HG02840 (cell line): ENCODE measurements at regions not wholly inside any gene's neighbourhood (a gene's known extent, or its start where the extent isn't known, plus 50 kb on each side); places are given as distances from the start of the nearest gene placed in this dataset.
"Not testable (repeated sequence)": the region's sequence is repeated elsewhere in the genome, so short reads cannot be mapped to it uniquely, and the experiment has no call there.

ENCODE experiments used
- ATAC-seq: cut with Tn5 transposase; IDR thresholded peaks from one replicate; pipeline ENCODE4 v1.9.1; 2021; ENCODE audit warnings: mild to moderate bottlenecking, moderate library complexity, moderate number of reproducible peaks; ENCODE audit not compliant: unreplicated experiment, low FRiP score

DNA sequence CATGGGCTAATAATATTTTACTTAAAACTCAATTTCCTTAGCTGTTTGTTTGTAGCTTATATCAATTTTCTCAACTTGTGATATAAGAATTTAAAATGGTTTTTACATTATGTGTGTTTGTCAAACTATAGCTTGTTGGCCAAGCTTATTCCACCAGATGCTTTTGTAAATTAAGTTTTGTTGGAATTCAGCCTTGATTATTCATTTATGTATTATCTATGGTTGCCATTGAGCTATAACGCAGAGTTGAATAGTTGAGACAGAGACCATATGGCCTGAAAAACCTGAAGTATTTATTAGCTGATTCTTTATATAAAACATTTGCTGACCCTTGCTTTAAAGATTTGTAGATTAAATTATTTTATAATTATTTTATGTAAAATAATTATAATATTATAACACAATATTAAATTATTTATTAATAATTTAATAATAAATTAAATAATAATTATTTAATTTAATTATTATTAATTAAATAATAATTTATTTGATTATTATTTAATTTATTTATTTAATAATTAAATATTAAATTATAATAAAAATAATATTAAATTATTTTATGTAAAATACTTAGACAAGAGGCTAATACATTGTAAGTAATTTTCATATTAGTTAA lies 779.6 kb upstream of the NECTIN3 start:
- no peak for ATAC-seq

DNA sequence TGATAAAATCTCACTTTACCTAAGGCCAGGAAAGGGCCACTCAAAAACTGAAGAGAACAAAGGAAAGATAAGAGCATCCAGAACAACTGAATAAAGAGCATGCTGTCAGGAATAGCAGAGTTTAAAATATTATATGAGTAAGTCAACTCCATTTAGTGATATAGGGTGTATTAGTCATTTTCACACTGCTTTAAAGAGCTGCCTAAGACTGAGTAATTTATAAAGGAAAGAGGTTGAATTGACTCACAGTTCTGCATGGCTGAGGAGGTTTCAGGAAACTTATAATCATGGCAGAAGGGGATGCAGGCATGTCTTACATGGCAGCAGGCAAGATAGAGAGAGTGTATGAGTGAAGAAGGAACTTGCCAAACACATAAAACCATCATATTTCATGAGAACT lies 778.0 kb upstream of the NECTIN3 start:
- no peak for ATAC-seq

DNA sequence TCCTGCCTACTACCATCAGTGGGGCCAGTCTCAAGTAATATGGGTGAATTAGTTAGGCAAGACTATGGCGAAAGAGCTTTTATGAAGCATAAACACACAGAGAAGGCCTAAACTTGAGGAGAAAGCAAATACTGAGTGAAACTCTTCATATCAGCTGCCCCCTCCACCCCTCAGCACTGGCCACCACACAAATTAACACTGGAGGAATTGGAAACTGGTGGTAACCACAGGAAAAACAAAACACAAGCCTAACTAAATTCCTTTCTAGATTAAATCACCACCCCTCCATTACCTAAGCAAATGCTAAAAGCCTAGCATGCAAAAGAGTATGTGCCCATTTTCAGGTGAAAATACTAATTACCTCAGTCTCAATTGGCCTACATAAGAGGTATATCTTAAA lies 774.7 kb upstream of the NECTIN3 start:
- ATAC-seq, result no peak

- ATAC-seq, result no peak
Observed at GRCh38 chr3:110301781-110302180, 769.8 kb upstream of the NECTIN3 start.

GRCh38 chr3:110307065-110307809 lies 764.4 kb upstream of the NECTIN3 start:
- no peak for ATAC-seq

- ATAC-seq, result no peak
Observed at GRCh38 chr3:110311541-110311940, 760.1 kb upstream of the NECTIN3 start.

DNA sequence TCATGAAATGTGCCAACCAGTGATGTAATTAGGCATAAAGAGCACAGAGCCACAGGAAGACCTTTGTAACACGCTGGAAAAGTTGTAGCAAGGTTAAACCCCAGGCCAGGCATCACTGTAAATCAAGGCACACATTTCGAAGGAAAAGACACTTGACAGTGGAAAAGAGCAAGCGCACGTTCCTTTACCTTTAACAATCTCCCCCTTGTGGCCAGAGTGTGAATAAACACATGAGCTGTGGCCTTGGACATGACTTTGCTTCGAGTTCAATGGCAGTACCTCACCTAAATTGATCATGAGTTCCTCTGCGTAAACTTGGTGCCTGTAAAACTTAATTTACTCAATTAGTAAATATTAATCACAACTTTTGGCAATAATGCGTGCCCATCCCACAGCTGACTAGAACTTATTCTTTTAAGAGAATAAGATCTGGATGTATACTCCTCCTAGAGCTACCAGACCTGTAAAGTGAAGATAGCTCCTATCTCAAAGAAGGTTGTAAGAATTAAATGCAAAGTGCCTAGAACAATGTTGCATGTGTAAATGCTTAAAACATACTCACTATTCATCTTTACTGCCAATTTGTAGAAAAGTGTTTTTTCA lies 757.0 kb upstream of the NECTIN3 start:
- ATAC-seq, result peak; percentile 78

DNA sequence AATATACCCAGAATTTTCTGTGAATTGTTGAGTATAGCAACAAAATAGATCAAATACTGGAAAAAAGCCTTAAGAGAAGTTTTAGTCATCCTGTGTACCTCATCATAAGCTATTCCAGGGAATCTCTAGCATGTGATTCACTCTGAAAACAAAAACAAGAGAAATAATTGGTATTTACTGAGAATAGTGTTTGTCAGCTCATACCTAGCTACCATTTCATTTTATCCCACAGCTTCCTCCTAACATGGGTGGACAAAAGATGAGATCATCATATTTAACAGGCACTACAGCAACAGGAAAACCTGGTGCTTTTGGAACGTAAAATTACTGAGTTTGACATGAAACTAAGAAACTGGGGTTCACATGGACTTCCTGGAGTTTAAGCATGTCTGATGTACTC lies 753.5 kb upstream of the NECTIN3 start:
- ATAC-seq, result no peak

GRCh38 chr3:110323349-110323748 lies 748.3 kb upstream of the NECTIN3 start:
- ATAC-seq, result no peak

GRCh38 chr3:110324171-110324705 lies 747.4 kb upstream of the NECTIN3 start:
- ATAC-seq, result no peak

DNA sequence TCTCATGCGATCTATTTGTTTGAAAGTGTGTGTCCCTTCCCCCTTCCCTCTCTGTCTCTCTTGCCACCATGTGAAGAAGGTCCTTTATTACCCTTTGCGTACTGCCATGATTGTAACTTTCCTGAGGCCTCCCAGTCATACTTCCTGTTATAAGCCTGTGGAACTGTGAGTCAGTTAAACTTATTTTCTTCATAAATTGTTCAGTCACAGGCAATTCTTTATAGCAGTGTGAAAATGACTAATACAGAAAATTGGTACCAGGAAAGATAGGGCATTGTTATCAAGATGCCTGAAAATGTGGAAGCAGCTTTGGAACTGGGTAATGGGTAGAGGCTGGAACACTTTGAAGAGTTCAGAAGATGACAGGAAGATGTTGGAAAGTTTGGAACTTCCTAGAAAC lies 743.7 kb upstream of the NECTIN3 start:
- no peak for ATAC-seq

- ATAC-seq, result not testable (repeated sequence)
Observed at GRCh38 chr3:110331562-110331961, 740.1 kb upstream of the NECTIN3 start.

GRCh38 chr3:110332629-110333028 lies 739.0 kb upstream of the NECTIN3 start:
- ATAC-seq, result no peak

GRCh38 chr3:110341047-110341446 lies 730.6 kb upstream of the NECTIN3 start:
- no peak for ATAC-seq

GRCh38 chr3:110343376-110343775 lies 728.2 kb upstream of the NECTIN3 start:
- ATAC-seq, result no peak

DNA sequence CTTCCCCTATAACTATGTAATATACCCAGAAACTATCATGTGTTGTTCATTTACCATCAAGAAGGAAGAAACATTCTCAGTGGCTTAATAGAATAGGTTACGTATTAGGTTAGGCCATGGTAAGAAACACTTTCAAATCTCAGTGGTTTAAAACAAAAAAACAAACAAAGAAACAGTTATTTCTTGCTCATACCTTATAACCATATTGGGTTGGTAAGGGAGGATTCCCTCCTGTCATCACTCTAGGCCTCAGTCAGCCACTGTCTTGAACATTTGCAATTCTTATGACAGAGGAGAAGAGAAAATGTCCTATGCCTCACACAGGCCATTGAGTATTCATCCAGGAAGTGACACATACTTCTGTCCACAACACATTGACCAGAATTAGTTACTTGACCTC lies 727.7 kb upstream of the NECTIN3 start:
- ATAC-seq, result peak; percentile 92

DNA sequence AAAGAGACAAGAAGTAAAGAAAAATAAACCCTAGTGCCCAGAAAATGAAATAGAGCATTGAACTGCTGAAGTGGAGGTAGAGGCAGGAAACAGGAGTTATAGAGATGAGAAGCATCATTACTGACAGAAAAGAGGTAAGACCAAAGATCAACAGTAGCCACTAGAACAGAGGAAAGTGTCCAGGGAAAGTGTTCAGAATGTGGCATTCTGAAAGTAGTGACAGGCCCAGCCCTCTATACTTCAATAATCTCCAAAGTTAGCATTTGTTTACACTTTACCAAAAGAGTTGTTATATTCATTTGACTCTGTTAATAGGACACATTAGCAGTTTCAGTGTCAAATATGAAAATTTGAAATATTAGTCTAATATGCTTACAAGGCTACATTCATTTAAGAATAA lies 727.1 kb upstream of the NECTIN3 start:
- no peak for ATAC-seq

GRCh38 chr3:110344897-110345767 lies 726.5 kb upstream of the NECTIN3 start:
- peak; percentile 51 for ATAC-seq

DNA sequence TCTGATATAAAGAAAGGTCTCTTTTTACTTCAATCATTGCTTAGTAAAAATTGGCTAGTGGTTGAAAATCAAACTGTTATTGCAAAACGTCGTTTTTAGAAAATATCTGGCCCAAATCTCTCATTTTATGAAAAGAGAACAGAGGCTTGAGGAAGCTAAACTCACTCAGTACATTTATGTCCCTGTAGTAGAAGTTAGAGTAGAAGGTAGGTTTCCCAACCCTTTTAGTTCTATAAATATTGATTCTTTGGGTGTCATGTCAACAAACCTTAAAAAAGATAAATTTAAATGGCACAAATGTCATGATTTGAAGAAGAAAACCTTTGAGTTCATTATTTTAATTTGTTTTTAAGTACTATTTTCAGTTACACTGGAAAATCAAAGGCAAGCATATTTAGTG lies 722.3 kb upstream of the NECTIN3 start:
- ATAC-seq, result no peak

DNA sequence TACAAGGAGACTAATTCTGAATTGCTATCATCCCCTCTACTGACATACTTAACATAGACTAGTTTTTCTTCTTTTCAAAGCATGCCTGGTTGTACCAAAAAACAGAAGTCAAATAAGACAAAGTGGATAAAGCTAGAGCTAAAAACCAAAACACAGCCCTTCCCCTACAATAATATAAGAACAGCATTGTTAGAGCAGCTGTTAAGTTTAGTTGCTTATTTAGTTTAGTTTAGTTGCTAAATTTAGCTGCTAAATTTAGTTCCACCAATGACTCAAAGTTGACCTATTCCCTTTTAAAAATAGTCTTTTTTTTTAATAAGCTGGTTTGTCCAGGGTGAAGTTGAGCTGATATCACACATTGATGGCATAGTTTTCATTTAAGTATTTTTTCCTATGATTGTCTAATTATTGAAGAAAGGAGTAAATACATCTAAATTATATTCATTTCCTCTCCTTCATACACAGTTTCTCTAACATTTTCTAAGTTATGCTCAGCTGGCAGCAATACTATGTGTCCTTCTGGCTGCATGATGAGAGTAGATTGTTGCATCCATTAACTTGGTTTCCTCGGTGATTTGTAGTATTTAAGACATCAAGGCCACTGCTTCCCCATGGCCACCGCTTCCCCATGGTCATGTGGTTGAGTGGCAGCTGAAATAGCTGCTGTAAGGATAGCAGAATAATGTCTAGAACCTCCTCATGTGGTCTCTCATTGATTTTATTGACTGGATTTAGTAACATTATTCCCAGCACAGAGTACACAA lies 718.6 kb upstream of the NECTIN3 start:
- ATAC-seq, result no peak
